HEK293 (cell line): ENCODE measurements at regions not wholly inside any gene's neighbourhood (a gene's known extent, or its start where the extent isn't known, plus 50 kb on each side); places are given as distances from the start of the nearest gene placed in this dataset.

Experiments used
- CTCF ChIA-PET: fragments of 350-600 bp; formaldehyde crosslinking; extraction: SDS; loops from one replicate; lab custom pipeline; 2021; ENCODE audit warnings: antibody characterized with exemption; lab: Yijun Ruan, JAX
- POLR2A ChIA-PET: fragments of 300-600 bp; formaldehyde crosslinking; extraction: SDS; loops from one replicate; lab custom pipeline; 2020; ENCODE audit warnings: antibody characterized with exemption, inconsistent platforms; lab: Yijun Ruan, JAX
- H3K27ac ChIP-seq: fragments of 200-500 bp; sonication (Bioruptor generic); 2 replicates; pipeline ENCODE4 v1.5.1; 2014; ENCODE audit warnings: low read depth, low read length, control low read depth, inconsistent platforms; ENCODE audit errors: extremely low read depth
- H3K36me3 ChIP-seq, 2 experiments: fragments of 200-500 bp in 1 of 2; sonication (Bioruptor generic) in 1 of 2; 1 replicate in 1 of 2; 2 replicates in 1 of 2; pipeline ENCODE4 v1.5.1; 2014 to 2017; ENCODE audit warnings: inconsistent platforms in 2 of 2, low read length in 2 of 2; ENCODE audit not compliant: control insufficient read depth in 2 of 2, insufficient read depth in 1 of 2
- H3K4me1 ChIP-seq: fragments of 200-500 bp; sonication (Bioruptor generic); 2 replicates; pipeline ENCODE4 v1.5.1; 2014; ENCODE audit warnings: mild to moderate bottlenecking, low read length, inconsistent platforms; ENCODE audit not compliant: control insufficient read depth, insufficient read depth
- H3K4me3 ChIP-seq: 2 replicates; pipeline ENCODE4 v1.5.1; 2011; ENCODE audit warnings: low read depth, mild to moderate bottlenecking, control low read depth, low read length, moderate library complexity
- H3K9me3 ChIP-seq: fragments of 200-500 bp; sonication (Bioruptor generic); 2 replicates; pipeline ENCODE4 v1.5.1; 2014; ENCODE audit warnings: low read depth, low read length, inconsistent platforms; ENCODE audit not compliant: control insufficient read depth, insufficient read depth
- ELK4 ChIP-seq: IDR thresholded peaks from 2 replicates; pipeline ENCODE4 v1.6.1; 2011; ENCODE audit warnings: mild to moderate bottlenecking, low read depth, low read length, borderline replicate concordance
- GLI2 ChIP-seq: fragments of 450-650 bp; formaldehyde crosslinking; IDR thresholded peaks from 2 replicates; pipeline ENCODE4; 2017; ENCODE audit warnings: missing biosample characterization, missing genetic modification characterization, low read depth, borderline replicate concordance
- ZNF138 ChIP-seq: fragments of 450-650 bp; formaldehyde crosslinking; IDR thresholded peaks from 2 replicates; pipeline ENCODE4 v1.5.1; 2016; ENCODE audit warnings: missing biosample characterization, missing genetic modification characterization, borderline replicate concordance
- ZNF202 ChIP-seq: fragments of 450-650 bp; formaldehyde crosslinking; IDR thresholded peaks from 2 replicates; pipeline ENCODE4 v1.5.1; 2016; ENCODE audit warnings: missing biosample characterization, missing genetic modification characterization, borderline replicate concordance
- ZNF211 ChIP-seq: fragments of 450-650 bp; formaldehyde crosslinking; IDR thresholded peaks from 2 replicates; pipeline ENCODE4 v1.5.1; 2016; ENCODE audit warnings: low read depth, missing biosample characterization, missing genetic modification characterization
- ZNF248 ChIP-seq: fragments of 450-650 bp; formaldehyde crosslinking; IDR thresholded peaks from 2 replicates; pipeline ENCODE4 v1.5.1; 2017; ENCODE audit warnings: missing biosample characterization, missing genetic modification characterization
- ZNF292 ChIP-seq: fragments of 450-650 bp; formaldehyde crosslinking; IDR thresholded peaks from 2 replicates; pipeline ENCODE4 v1.5.1; 2016; ENCODE audit warnings: low read depth, missing biosample characterization, missing genetic modification characterization, borderline replicate concordance
- ZNF350 ChIP-seq: fragments of 450-650 bp; formaldehyde crosslinking; IDR thresholded peaks from 2 replicates; pipeline ENCODE4 v1.5.0; 2017; ENCODE audit warnings: missing biosample characterization, mild to moderate bottlenecking, missing genetic modification characterization
- ZNF501 ChIP-seq: fragments of 450-650 bp; formaldehyde crosslinking; IDR thresholded peaks from 2 replicates; pipeline ENCODE4 v1.5.1; 2016; ENCODE audit warnings: missing biosample characterization, missing genetic modification characterization
- ZNF596 ChIP-seq: fragments of 450-650 bp; IDR thresholded peaks from 2 replicates; pipeline ENCODE4 v1.5.0; 2018; ENCODE audit warnings: missing biosample characterization, mild to moderate bottlenecking, missing genetic modification characterization, moderate library complexity
- TF ChIP-seq, protein P1 (sequence below): fragments of 450-650 bp; formaldehyde crosslinking; IDR thresholded peaks from 2 replicates; pipeline ENCODE4 v1.5.1; 2016; ENCODE audit warnings: missing biosample characterization, missing genetic modification characterization
- TF ChIP-seq, protein P2 (sequence below): fragments of 450-650 bp; formaldehyde crosslinking; conservative IDR thresholded peaks from 2 replicates; pipeline ENCODE4 v1.5.1; 2016; ENCODE audit warnings: low read depth, missing biosample characterization, missing genetic modification characterization
- TF ChIP-seq, protein P3 (sequence below): fragments of 450-650 bp; formaldehyde crosslinking; IDR thresholded peaks from 2 replicates; pipeline ENCODE4 v1.5.1; 2016; ENCODE audit warnings: missing biosample characterization, missing genetic modification characterization, low read depth

GRCh38 chr14:105853907-105854599 is 327.7 kb downstream of the TMEM121 start:
- Histone ChIP-seq H3K36me3 (no peaks in the 10 kb centered on the region), H3K9me3 (no peaks in the 10 kb centered on the region), H3K4me3 (no peak overlapping the region), H3K27ac (no peak overlapping the region), H3K4me1 (no peaks in the 10 kb centered on the region)
- no peak for TF ChIP-seq ELK4
- TF ChIP-seq, protein P1, sequence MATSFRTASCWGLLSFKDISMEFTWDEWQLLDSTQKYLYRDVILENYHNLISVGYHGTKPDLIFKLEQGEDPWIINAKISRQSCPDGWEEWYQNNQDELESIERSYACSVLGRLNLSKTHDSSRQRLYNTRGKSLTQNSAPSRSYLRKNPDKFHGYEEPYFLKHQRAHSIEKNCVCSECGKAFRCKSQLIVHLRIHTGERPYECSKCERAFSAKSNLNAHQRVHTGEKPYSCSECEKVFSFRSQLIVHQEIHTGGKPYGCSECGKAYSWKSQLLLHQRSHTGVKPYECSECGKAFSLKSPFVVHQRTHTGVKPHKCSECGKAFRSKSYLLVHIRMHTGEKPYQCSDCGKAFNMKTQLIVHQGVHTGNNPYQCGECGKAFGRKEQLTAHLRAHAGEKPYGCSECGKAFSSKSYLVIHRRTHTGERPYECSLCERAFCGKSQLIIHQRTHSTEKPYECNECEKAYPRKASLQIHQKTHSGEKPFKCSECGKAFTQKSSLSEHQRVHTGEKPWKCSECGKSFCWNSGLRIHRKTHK (tag by site-specific recombination): no peak
- ChIA-PET POLR2A (no interaction called here), CTCF (no interaction called here)

- Histone ChIP-seq H3K4me3 (no peak overlapping the region), H3K4me1 (no peaks in the 10 kb centered on the region), H3K9me3 (no peaks in the 10 kb centered on the region), H3K27ac (no peak overlapping the region), H3K36me3 (no peaks in the 10 kb centered on the region)
- ChIA-PET POLR2A (no interaction called here), CTCF (no interaction called here)
- TF ChIP-seq ZNF248: no peak
Measured at GRCh38 chr14:105854600-105855245, 328.3 kb downstream of the TMEM121 start.

GRCh38 chr14:105855246-105855892 is 329.0 kb downstream of the TMEM121 start:
- Histone ChIP-seq H3K36me3 (no peaks in the 10 kb centered on the region), H3K27ac (no peak overlapping the region), H3K4me1 (no peaks in the 10 kb centered on the region), H3K4me3 (no peak overlapping the region), H3K9me3 (no peaks in the 10 kb centered on the region)
- POLR2A ChIA-PET: no interaction called here
- CTCF ChIA-PET: no interaction called here
- TF ChIP-seq, protein P2, sequence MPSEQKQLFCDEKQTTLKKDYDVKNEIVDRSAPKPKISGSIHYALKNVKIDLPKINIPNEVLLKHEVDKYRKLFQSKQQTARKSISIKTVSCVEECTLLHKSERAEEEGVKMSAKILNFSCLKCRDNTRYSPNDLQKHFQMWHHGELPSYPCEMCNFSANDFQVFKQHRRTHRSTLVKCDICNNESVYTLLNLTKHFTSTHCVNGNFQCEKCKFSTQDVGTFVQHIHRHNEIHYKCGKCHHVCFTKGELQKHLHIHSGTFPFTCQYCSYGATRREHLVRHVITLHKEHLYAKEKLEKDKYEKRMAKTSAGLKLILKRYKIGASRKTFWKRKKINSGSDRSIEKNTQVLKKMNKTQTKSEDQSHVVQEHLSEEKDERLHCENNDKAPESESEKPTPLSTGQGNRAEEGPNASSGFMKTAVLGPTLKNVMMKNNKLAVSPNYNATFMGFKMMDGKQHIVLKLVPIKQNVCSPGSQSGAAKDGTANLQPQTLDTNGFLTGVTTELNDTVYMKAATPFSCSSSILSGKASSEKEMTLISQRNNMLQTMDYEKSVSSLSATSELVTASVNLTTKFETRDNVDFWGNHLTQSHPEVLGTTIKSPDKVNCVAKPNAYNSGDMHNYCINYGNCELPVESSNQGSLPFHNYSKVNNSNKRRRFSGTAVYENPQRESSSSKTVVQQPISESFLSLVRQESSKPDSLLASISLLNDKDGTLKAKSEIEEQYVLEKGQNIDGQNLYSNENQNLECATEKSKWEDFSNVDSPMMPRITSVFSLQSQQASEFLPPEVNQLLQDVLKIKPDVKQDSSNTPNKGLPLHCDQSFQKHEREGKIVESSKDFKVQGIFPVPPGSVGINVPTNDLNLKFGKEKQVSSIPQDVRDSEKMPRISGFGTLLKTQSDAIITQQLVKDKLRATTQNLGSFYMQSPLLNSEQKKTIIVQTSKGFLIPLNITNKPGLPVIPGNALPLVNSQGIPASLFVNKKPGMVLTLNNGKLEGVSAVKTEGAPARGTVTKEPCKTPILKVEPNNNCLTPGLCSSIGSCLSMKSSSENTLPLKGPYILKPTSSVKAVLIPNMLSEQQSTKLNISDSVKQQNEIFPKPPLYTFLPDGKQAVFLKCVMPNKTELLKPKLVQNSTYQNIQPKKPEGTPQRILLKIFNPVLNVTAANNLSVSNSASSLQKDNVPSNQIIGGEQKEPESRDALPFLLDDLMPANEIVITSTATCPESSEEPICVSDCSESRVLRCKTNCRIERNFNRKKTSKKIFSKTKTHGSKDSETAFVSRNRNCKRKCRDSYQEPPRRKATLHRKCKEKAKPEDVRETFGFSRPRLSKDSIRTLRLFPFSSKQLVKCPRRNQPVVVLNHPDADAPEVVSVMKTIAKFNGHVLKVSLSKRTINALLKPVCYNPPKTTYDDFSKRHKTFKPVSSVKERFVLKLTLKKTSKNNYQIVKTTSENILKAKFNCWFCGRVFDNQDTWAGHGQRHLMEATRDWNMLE: no peak
- TF ChIP-seq ZNF350 (tag by site-specific recombination): no peak
- TF ChIP-seq ZNF501 (tag by site-specific recombination): no peak
- TF ChIP-seq ZNF211 (tag by site-specific recombination): no peak
- no peak for TF ChIP-seq ZNF596
- TF ChIP-seq ZNF292 (tag by site-specific recombination): no peak
- TF ChIP-seq, protein P3, sequence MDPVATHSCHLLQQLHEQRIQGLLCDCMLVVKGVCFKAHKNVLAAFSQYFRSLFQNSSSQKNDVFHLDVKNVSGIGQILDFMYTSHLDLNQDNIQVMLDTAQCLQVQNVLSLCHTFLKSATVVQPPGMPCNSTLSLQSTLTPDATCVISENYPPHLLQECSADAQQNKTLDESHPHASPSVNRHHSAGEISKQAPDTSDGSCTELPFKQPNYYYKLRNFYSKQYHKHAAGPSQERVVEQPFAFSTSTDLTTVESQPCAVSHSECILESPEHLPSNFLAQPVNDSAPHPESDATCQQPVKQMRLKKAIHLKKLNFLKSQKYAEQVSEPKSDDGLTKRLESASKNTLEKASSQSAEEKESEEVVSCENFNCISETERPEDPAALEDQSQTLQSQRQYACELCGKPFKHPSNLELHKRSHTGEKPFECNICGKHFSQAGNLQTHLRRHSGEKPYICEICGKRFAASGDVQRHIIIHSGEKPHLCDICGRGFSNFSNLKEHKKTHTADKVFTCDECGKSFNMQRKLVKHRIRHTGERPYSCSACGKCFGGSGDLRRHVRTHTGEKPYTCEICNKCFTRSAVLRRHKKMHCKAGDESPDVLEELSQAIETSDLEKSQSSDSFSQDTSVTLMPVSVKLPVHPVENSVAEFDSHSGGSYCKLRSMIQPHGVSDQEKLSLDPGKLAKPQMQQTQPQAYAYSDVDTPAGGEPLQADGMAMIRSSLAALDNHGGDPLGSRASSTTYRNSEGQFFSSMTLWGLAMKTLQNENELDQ (tag by site-specific recombination): no peak
- no peak for TF ChIP-seq ZNF138 (tag by site-specific recombination)
- TF ChIP-seq GLI2 (tag by site-specific recombination): no peak
- TF ChIP-seq ZNF202 (tag by site-specific recombination): no peak
